HG03460 (cell line): ENCODE measurements at regions not wholly inside any gene's neighbourhood (a gene's known extent, or its start where the extent isn't known, plus 50 kb on each side); places are given as distances from the start of the nearest gene placed in this dataset.
"Not testable (repeated sequence)": the region's sequence is repeated elsewhere in the genome, so short reads cannot be mapped to it uniquely, and the experiment has no call there.

Source experiments
- ATAC-seq: cut with Tn5 transposase; IDR thresholded peaks from one replicate; pipeline ENCODE4 v1.9.1; 2021; ENCODE audit not compliant: unreplicated experiment

GRCh38 chrX:40883021-40883619 lies 147.8 kb upstream of the MED14 start:
- no peak for ATAC-seq

DNA sequence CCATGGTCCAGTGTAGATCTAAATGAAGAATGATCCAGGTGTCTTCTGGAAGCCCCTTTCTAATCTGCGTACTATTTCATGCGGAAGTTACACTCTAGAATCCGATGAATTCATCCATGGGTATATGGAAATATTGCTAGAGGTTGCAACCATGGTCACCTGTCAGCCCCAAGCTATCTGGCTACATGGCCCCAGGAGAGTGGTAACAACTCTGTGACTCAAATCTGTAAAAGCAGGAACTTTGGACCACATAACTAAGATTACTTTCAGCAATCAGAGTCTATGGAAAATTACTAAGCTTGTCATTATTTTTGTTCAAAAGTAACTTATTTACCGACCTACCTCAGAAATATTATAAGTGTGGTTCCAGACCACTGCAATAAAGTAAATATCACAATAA lies 150.6 kb upstream of the MED14 start:
- ATAC-seq, result no peak

DNA sequence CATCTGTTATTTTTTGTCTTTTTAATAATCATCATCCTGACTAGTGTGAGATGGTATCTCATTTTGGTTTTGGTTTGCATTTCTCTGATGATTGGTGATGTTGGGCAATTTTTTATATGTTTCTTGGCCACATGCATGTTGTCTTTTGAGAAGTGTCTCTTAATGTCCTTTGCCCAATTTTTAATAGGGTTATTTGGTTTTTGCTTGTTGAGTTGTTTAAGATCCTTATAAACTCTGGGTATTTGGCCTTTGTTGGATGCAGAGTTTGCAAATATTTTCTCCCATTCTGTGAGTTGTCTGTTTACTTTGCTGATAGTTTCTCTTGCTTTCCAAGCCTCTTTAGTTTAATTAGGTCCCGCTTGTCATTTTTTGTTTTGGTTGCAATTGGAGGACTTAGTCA lies 152.1 kb upstream of the MED14 start:
- ATAC-seq, result no peak

GRCh38 chrX:40891798-40892197 lies 156.5 kb upstream of the MED14 start:
- no peak for ATAC-seq

- ATAC-seq, result no peak
These were observed 158.0 kb upstream of the MED14 start for GRCh38 chrX:40893251-40893910.

GRCh38 chrX:40895246-40895645 lies 159.9 kb upstream of the MED14 start:
- ATAC-seq, result no peak

DNA sequence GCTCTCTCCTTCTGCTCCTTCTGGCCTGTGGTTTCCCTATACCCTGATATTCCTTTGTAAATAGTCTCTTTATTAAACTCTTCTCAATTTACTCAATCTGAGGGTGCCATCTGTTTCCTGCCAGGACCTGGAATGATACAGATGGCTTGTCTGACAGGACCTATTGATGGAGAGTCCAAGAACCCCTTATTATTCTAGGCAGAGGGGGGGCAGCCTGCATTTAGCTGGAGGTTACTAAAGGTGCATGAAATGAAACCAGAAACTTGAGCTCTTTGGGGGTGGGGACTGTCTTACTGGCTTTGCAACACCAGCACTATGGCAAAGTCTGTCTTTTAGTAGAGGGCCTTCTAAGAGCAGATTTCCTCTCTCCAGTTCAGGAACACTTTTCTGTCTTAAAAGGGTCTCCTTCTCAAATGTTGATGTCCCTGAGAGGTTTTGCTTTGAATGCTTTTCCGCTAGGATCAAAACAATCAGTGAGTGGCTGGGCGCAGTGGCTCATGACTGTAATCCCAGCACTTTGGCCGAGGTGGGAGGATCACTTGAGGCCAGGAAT lies 162.5 kb upstream of the MED14 start:
- ATAC-seq, result no peak

- not testable (repeated sequence) for ATAC-seq
These were observed 169.4 kb upstream of the MED14 start for GRCh38 chrX:40904739-40905138.

GRCh38 chrX:40908026-40908425 lies 172.7 kb upstream of the MED14 start:
- ATAC-seq, result no peak

DNA sequence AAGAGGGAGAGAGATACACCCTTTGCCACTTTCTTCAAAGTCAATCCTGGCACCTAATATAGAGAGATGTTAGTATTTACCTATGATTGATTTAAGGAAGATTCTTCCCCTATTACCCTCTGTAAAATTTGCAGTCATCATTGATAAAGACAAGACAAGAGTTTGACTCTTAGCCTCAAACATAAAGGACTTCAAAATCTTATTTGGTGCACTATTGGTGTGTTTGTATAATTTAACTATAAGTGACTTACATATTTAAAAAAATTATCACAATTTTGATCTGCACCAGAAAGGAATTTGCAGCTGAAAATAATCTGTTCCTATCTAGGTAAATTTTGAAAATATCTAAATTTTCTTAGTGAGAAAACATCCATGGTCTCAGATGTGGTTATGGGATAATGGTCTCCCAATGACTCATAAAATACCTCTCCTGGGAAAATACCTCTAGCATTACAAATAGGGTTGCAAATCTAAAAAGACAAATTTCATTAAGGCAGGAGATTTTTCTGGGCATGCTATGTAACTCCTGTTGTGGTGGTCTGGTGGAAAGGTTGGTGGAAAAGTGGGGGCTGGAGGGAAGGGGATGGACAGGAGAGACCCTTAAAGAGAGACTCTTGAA lies 173.6 kb upstream of the MED14 start:
- ATAC-seq, result no peak

GRCh38 chrX:40912166-40912565 lies 173.1 kb upstream of the USP9X start:
- no peak for ATAC-seq

GRCh38 chrX:40912576-40912975 lies 172.7 kb upstream of the USP9X start:
- ATAC-seq, result no peak

DNA sequence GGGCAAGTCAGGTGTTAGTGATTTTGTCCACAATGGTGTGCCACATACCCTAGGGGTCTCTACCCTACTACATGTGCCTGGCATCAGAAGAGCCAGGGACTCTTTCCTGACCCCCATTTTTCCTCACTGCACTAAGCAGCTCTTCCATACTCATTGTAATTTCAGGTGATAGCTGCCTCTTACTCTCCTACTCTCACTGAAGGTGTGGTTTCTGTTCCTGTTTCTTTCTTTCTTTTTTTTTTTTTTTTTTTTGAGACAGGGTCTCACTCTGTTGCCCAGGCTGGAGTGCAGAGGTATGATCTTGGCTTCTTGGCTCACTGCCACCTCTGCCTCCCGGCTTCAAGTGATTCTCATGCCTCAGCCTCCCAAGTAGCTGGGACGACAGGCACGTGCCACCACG lies 164.9 kb upstream of the USP9X start:
- ATAC-seq, result no peak

DNA sequence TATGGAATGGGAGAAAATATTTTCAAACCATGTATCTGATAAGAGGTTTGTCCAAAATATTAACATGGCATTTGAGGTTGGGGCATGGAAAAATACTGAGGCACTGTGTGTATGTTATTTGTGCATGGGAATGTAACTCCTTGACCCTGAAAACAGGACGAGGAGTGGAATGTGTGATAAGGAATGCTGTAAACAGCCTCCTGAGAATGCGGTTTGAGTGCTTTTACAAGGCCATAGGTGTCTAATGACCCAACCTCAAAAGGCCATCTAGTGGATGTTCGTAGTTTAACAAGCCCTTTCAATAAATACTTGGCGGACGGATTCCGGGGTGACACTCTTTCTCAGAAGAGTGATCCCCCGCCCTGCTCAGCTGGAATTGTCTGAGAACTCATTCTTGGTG lies 162.9 kb upstream of the USP9X start:
- ATAC-seq, result no peak

- ATAC-seq, result not testable (repeated sequence)
These were observed 158.4 kb upstream of the USP9X start for GRCh38 chrX:40926739-40927427.

- no peak for ATAC-seq
These were observed 157.2 kb upstream of the USP9X start for GRCh38 chrX:40928076-40928475.

- no peak for ATAC-seq
These were observed 153.3 kb upstream of the USP9X start for GRCh38 chrX:40931921-40932320.

DNA sequence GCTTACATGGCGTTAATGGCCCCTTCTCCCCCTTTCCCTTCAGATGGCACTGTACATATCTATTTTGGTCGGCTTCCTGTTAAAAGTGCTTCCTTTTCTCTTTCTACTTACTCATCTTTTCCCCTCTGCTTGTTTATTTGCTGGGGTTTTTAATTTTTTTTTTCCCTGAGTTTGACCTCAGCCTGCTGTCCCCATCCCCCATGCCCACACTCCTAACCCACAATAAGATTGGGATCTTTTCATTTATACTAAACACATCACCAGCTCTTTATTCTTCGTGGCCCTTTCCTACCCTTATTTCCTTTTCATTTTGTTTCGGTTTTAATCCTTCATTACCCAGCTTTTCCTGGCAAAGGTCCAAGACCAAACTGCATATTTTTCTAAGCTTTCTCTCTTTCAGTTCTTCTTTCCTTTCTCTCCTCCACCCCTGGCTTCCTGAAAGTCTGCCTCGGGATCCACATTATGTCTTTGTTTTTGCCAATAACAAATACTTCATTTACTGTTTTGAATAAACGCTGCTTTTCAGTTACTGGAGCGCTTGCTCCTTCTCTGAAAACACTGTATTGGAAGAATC lies 152.0 kb upstream of the USP9X start:
- no peak for ATAC-seq

DNA sequence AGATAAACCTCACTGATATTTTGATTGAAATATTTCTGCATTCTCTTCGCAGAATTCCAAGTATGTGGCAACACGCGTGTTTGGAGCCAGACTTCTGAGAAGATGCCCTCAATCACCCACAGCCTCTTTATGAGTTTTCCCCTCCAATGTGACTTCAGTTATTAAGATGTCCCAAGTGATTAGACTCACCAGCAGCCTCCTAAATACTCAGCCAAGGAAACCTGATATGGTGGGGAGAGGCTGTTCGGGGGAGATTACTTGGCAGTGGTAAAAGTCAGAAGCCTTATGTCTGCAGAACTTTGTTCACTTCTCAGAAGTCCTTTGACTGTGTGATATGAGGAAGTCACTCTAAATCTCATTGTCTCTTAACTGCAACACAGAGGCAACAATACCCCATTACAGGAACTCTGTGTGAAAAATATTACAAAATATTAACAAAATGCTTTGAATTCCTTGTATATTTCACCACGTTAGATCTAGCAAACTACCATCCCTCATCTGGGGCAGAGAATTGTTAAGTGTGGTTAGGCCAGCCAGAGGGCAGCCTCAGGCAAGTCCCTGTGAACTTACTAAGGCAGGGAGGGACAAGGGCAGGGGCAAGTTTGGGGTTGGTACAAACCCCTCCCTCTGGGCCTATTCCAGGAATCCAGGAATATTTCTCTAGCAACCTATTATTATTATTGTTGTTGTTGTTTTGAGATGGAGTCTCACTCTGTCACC lies 151.4 kb upstream of the USP9X start:
- ATAC-seq, result no peak

DNA sequence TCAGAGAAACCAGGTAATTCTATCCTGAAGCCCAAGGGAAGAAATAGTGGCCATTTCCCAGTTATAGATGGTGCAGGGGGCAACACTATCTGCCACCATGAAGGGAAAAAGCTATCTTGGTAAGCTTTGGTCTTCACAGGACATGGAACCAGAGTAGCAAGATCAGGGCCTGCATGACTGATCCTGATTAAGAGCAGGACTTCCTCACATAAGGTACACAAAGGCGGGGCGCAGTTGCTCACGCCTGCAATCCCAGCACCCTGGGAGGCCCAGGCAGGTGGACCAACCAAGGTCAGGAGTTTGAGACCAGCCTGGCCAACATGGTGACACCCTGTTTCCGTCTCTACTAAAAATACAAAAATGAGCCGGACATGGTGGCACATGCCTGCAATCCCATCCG lies 148.4 kb upstream of the USP9X start:
- no peak for ATAC-seq

DNA sequence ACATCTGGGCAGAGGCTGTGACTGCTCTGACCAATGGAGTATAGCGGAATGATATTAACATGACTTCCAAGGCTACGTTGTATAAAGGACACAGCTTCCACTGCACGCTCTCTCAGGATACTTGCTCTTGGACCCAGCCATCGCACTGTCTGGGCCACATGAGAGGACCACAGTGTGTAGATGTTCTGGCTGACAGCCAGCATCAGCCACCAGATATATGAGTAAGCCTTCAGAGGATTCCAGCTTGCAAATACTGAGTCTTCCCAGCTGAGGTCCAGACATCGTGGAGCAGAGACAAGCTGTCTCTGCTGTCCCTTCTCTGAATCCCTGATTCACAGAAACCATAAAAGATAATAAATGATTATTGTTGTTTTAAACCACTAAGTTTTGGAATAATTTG lies 146.8 kb upstream of the USP9X start:
- no peak for ATAC-seq
